IgD-negative memory B cell (primary cell): ENCODE measurements at regions not wholly inside any gene's neighbourhood (a gene's known extent, or its start where the extent isn't known, plus 50 kb on each side); places are given as distances from the start of the nearest gene placed in this dataset.
"Not testable (repeated sequence)": the region's sequence is repeated elsewhere in the genome, so short reads cannot be mapped to it uniquely, and the experiment has no call there.

Source experiments
- H3K27ac Mint-ChIP-seq, 3 donors: one replicate each; pipeline ENCODE4 v1.8.0; 2020 to 2022; ENCODE audit warnings: mild to moderate bottlenecking in 3 of 3, mixed read lengths in 3 of 3, moderate library complexity in 1 of 3
- H3K27me3 Mint-ChIP-seq: one replicate; pipeline ENCODE4 v1.8.0; 2021; ENCODE audit warnings: mixed read lengths
- H3K36me3 Mint-ChIP-seq: one replicate; pipeline ENCODE4 v1.8.0; 2020; ENCODE audit warnings: mild to moderate bottlenecking, mixed read lengths
- H3K4me1 Mint-ChIP-seq, 3 donors: one replicate each; pipeline ENCODE4 v1.8.0; 2020 to 2022; ENCODE audit warnings: mixed read lengths in 3 of 3, mild to moderate bottlenecking in 1 of 3
- H3K4me3 Mint-ChIP-seq, 4 donors: one replicate each; pipeline ENCODE4 v1.8.0; 2020 to 2022; ENCODE audit warnings: mild to moderate bottlenecking in 4 of 4, mixed read lengths in 4 of 4, moderate library complexity in 3 of 4
- H3K9me3 Mint-ChIP-seq, 3 donors: one replicate each; pipeline ENCODE4 v1.8.0; 2020 to 2021; ENCODE audit warnings: mixed read lengths in 3 of 3, mild to moderate bottlenecking in 1 of 3

- Mint-ChIP-seq H3K27me3 (no peaks in the 10 kb centered on the region), H3K9me3 (peaks cover 3 to 7% (median 4%) of the 10 kb centered on the region in 3 donors), H3K36me3 (peaks cover 2% of the 10 kb centered on the region)
Measured at GRCh38 chr19:29054886-29055675, 157.9 kb downstream of the UQCRFS1 start.

GRCh38 chr19:29048873-29049272 is 164.1 kb downstream of the UQCRFS1 start:
- peaks cover 3% of the 10 kb centered on the region for H3K36me3 Mint-ChIP-seq
- H3K4me1 Mint-ChIP-seq, result no peaks in the 10 kb centered on the region
- no peak overlapping the region for H3K27ac Mint-ChIP-seq
- no peak overlapping the region for H3K4me3 Mint-ChIP-seq
- peaks cover 4 to 12% (median 7%) of the 10 kb centered on the region in 3 donors for H3K9me3 Mint-ChIP-seq
- no peaks in the 10 kb centered on the region for H3K27me3 Mint-ChIP-seq

More at GRCh38 chr19:29054886-29055675, 157.9 kb downstream of the UQCRFS1 start:
- Mint-ChIP-seq H3K4me1 (no peaks in the 10 kb centered on the region), H3K4me3 (no peak overlapping the region), H3K27ac (no peak overlapping the region)

GRCh38 chr19:29045679-29046254 is 167.2 kb downstream of the UQCRFS1 start:
- H3K36me3 Mint-ChIP-seq, result peaks cover 1% of the 10 kb centered on the region
- H3K27me3 Mint-ChIP-seq, result no peaks in the 10 kb centered on the region
- no peaks in the 10 kb centered on the region for H3K4me1 Mint-ChIP-seq
- no peak overlapping the region for H3K4me3 Mint-ChIP-seq
- H3K27ac Mint-ChIP-seq, result no peak overlapping the region
- peaks cover 0 to 9% (median 8%) of the 10 kb centered on the region in 3 donors for H3K9me3 Mint-ChIP-seq

GRCh38 chr19:29044037-29044436 is 168.9 kb downstream of the UQCRFS1 start:
- Mint-ChIP-seq H3K4me3 (no peak overlapping the region), H3K4me1 (no peaks in the 10 kb centered on the region), H3K36me3 (peaks cover 1% of the 10 kb centered on the region), H3K27ac (no peak overlapping the region), H3K9me3 (peaks cover 0 to 10% (median 5%) of the 10 kb centered on the region in 3 donors), H3K27me3 (no peaks in the 10 kb centered on the region)

GRCh38 chr19:29042450-29042849 is 170.5 kb downstream of the UQCRFS1 start:
- Mint-ChIP-seq H3K4me3 (no peak overlapping the region), H3K4me1 (no peaks in the 10 kb centered on the region), H3K36me3 (peaks cover 1% of the 10 kb centered on the region), H3K27me3 (no peaks in the 10 kb centered on the region), H3K9me3 (peaks cover 2 to 10% (median 5%) of the 10 kb centered on the region in 3 donors), H3K27ac (no peak overlapping the region)

GRCh38 chr19:29040951-29041350 is 172.0 kb downstream of the UQCRFS1 start:
- Mint-ChIP-seq H3K4me1 (no peaks in the 10 kb centered on the region), H3K27ac (no peak overlapping the region), H3K27me3 (no peaks in the 10 kb centered on the region), H3K36me3 (peaks cover 1% of the 10 kb centered on the region), H3K4me3 (no peak overlapping the region), H3K9me3 (peaks cover 4 to 10% (median 5%) of the 10 kb centered on the region in 3 donors)

GRCh38 chr19:29040292-29040691 is 172.7 kb downstream of the UQCRFS1 start:
- no peak overlapping the region for H3K27ac Mint-ChIP-seq
- H3K36me3 Mint-ChIP-seq, result peaks cover 1% of the 10 kb centered on the region
- no peak overlapping the region for H3K4me3 Mint-ChIP-seq
- H3K27me3 Mint-ChIP-seq, result no peaks in the 10 kb centered on the region
- H3K9me3 Mint-ChIP-seq, result peaks cover 4 to 10% (median 5%) of the 10 kb centered on the region in 3 donors
- H3K4me1 Mint-ChIP-seq, result no peaks in the 10 kb centered on the region

- H3K9me3 Mint-ChIP-seq, H3K4me1 Mint-ChIP-seq, H3K27me3 Mint-ChIP-seq, H3K4me3 Mint-ChIP-seq, H3K27ac Mint-ChIP-seq, H3K36me3 Mint-ChIP-seq: not testable (repeated sequence)
Measured at GRCh38 chr19:29039036-29039435, 173.9 kb downstream of the UQCRFS1 start.

- no peak overlapping the region for H3K27ac Mint-ChIP-seq
- H3K4me3 Mint-ChIP-seq, result peak overlapping the region in 1 of 4 donors; percentile 6
- no peaks in the 10 kb centered on the region for H3K36me3 Mint-ChIP-seq
- H3K27me3 Mint-ChIP-seq, result no peaks in the 10 kb centered on the region
- no peaks in the 10 kb centered on the region for H3K4me1 Mint-ChIP-seq
- H3K9me3 Mint-ChIP-seq, result peaks cover 0 to 8% (median 6%) of the 10 kb centered on the region in 3 donors
Measured at GRCh38 chr19:29031216-29031615, 181.7 kb downstream of the UQCRFS1 start.

GRCh38 chr19:29029268-29029958 is 183.5 kb downstream of the UQCRFS1 start:
- Mint-ChIP-seq H3K27ac (no peak overlapping the region), H3K9me3 (peaks cover 0 to 8% (median 6%) of the 10 kb centered on the region in 3 donors), H3K36me3 (no peaks in the 10 kb centered on the region), H3K4me3 (no peak overlapping the region), H3K27me3 (no peaks in the 10 kb centered on the region), H3K4me1 (no peaks in the 10 kb centered on the region)

- Mint-ChIP-seq H3K4me3 (no peak overlapping the region), H3K27ac (peak overlapping the region in 1 of 3 donors; percentile 71), H3K4me1 (no peaks in the 10 kb centered on the region), H3K36me3 (peaks cover 4% of the 10 kb centered on the region), H3K27me3 (no peaks in the 10 kb centered on the region), H3K9me3 (peaks cover 0 to 9% (median 2%) of the 10 kb centered on the region in 3 donors)
Measured at GRCh38 chr19:29022599-29022998, 190.4 kb downstream of the UQCRFS1 start.

- peaks cover 0 to 9% (median 0%) of the 10 kb centered on the region in 3 donors for H3K9me3 Mint-ChIP-seq
- H3K4me1 Mint-ChIP-seq, result no peaks in the 10 kb centered on the region
- H3K27me3 Mint-ChIP-seq, result no peaks in the 10 kb centered on the region
- peaks cover 4% of the 10 kb centered on the region for H3K36me3 Mint-ChIP-seq
- H3K27ac Mint-ChIP-seq, result peak overlapping the region in 1 of 3 donors; percentile 71
- H3K4me3 Mint-ChIP-seq, result no peak overlapping the region
Measured at GRCh38 chr19:29022165-29022564, 190.8 kb downstream of the UQCRFS1 start.

GRCh38 chr19:29021232-29021916 is 191.6 kb downstream of the UQCRFS1 start:
- Mint-ChIP-seq H3K9me3 (peaks cover 0 to 9% (median 0%) of the 10 kb centered on the region in 3 donors), H3K4me3 (no peak overlapping the region), H3K27me3 (no peaks in the 10 kb centered on the region), H3K27ac (no peak overlapping the region), H3K36me3 (peaks cover 4% of the 10 kb centered on the region), H3K4me1 (no peaks in the 10 kb centered on the region)

GRCh38 chr19:29019403-29019802 is 193.5 kb downstream of the UQCRFS1 start:
- Mint-ChIP-seq H3K27ac (no peak overlapping the region), H3K36me3 (peaks cover 4% of the 10 kb centered on the region), H3K27me3 (no peaks in the 10 kb centered on the region), H3K4me1 (no peaks in the 10 kb centered on the region), H3K4me3 (no peak overlapping the region), H3K9me3 (peaks cover 0 to 9% (median 0%) of the 10 kb centered on the region in 3 donors)

- Mint-ChIP-seq H3K9me3 (peaks cover 0 to 9% (median 0%) of the 10 kb centered on the region in 3 donors), H3K4me3 (no peak overlapping the region), H3K36me3 (peaks cover 2% of the 10 kb centered on the region), H3K27me3 (no peaks in the 10 kb centered on the region), H3K27ac (no peak overlapping the region), H3K4me1 (no peaks in the 10 kb centered on the region)
Measured at GRCh38 chr19:29018542-29018941, 194.4 kb downstream of the UQCRFS1 start.
